Adrenal gland (tissue), 5 donors: ENCODE measurements at regions not wholly inside any gene's neighbourhood (a gene's known extent, or its start where the extent isn't known, plus 50 kb on each side); places are given as distances from the start of the nearest gene placed in this dataset.

Experiments
- CTCF ChIP-seq, 6 experiments: fragments of 450-650 bp in 4 of 6; fragments of 200-600 bp in 2 of 6; sonication (generic) in 1 of 6; IDR thresholded peaks; 1 replicate in 5 of 6; 2 replicates in 1 of 6; pipeline versions ENCODE4 v1.5.1 to v1.8.0; 2016 to 2021; ENCODE audit warnings: antibody characterized with exemption in 6 of 6, mild to moderate bottlenecking in 2 of 6, moderate library complexity in 1 of 6
- POLR2A ChIP-seq, 2 donors: fragments of 450-650 bp; IDR thresholded peaks; one replicate each; pipeline ENCODE4 v1.6.1; 2017; ENCODE audit warnings: antibody characterized with exemption in 2 of 2, mild to moderate bottlenecking in 2 of 2, moderate library complexity in 1 of 2
- donor health status: DM: no; HTN: no; CAD: no.

- TF ChIP-seq CTCF (IDR thresholded peaks at IDR 0.05) (no peak), POLR2A (IDR thresholded peaks at IDR 0.05) (no peak)
These were observed 841.4 kb upstream of the MAP3K7 start for GRCh38 chr6:91428296-91428695.
